ENCODE measurements at regions not wholly inside any gene's neighbourhood (a gene's known extent, or its start where the extent isn't known, plus 50 kb on each side); places are given as distances from the start of the nearest gene placed in this dataset.

- Histone ChIP-seq H3K9ac (ENCODE audit: low read depth in 1 of 3, low read length in 3 of 3) (no peak overlapping the region), H3K4me1 (ENCODE audit: control insufficient read depth in 3 of 3, insufficient read depth in 3 of 3, low read length in 3 of 3) (no peaks in the 10 kb centered on the region), H3K27me3 (ENCODE audit: control insufficient read depth in 3 of 3, insufficient read depth in 3 of 3, low read length in 3 of 3) (peaks cover 0 to 3% (median 0%) of the 10 kb centered on the region in 3 donors), H3K4me3 (ENCODE audit: low read length in 3 of 3) (no peak overlapping the region), H3K36me3 (ENCODE audit: control insufficient read depth in 3 of 3, insufficient read depth in 3 of 3, low read length in 3 of 3) (no peaks in the 10 kb centered on the region), H3K9me3 (ENCODE audit: control insufficient read depth in 3 of 3, low read length in 3 of 3) (no peaks in the 10 kb centered on the region), H3K27ac (ENCODE audit: low read depth, low read length) (no peak overlapping the region)
These were observed 239.2 kb downstream of the MSRB3 start for GRCh38 chr12:65517656-65518210.

GRCh38 chr12:65518771-65519170 is 240.3 kb downstream of the MSRB3 start:
- H3K4me1 ChIP-seq (ENCODE audit: control insufficient read depth in 3 of 3, insufficient read depth in 3 of 3, low read length in 3 of 3), result no peaks in the 10 kb centered on the region
- no peaks in the 10 kb centered on the region for H3K36me3 ChIP-seq (ENCODE audit: control insufficient read depth in 3 of 3, insufficient read depth in 3 of 3, low read length in 3 of 3)
- no peak overlapping the region for H3K9ac ChIP-seq (ENCODE audit: low read depth in 1 of 3, low read length in 3 of 3)
- no peaks in the 10 kb centered on the region for H3K9me3 ChIP-seq (ENCODE audit: control insufficient read depth in 3 of 3, low read length in 3 of 3)
- H3K4me3 ChIP-seq (ENCODE audit: low read length in 3 of 3), result no peak overlapping the region
- no peak overlapping the region for H3K27ac ChIP-seq (ENCODE audit: low read depth, low read length)
- no peaks in the 10 kb centered on the region for H3K27me3 ChIP-seq (ENCODE audit: control insufficient read depth in 3 of 3, insufficient read depth in 3 of 3, low read length in 3 of 3)

DNA sequence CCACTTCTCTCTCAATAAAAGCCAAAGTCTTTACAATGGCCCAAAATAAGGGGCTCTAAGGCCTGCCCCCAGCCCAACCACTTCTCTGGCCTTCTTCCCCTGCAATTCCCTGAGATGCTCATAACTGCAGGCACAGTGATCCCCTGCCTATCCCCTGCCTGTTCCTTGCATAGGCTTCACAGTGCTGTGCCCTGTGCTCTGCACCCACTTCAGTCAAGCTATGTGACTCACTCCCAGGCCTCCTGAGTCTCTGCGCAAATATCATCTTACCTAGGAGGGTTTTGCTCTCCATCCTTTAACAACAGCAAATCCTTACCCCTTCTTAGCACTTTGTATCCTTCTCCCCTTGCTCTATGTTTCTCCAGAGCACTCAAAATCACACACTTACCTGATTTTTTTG is 242.2 kb downstream of the MSRB3 start:
- Histone ChIP-seq H3K27me3 (ENCODE audit: control insufficient read depth in 3 of 3, insufficient read depth in 3 of 3, low read length in 3 of 3) (no peaks in the 10 kb centered on the region), H3K9ac (ENCODE audit: low read depth in 1 of 3, low read length in 3 of 3) (no peak overlapping the region), H3K4me1 (ENCODE audit: control insufficient read depth in 3 of 3, insufficient read depth in 3 of 3, low read length in 3 of 3) (no peaks in the 10 kb centered on the region), H3K36me3 (ENCODE audit: control insufficient read depth in 3 of 3, insufficient read depth in 3 of 3, low read length in 3 of 3) (no peaks in the 10 kb centered on the region), H3K4me3 (ENCODE audit: low read length in 3 of 3) (no peak overlapping the region), H3K27ac (ENCODE audit: low read depth, low read length) (no peak overlapping the region), H3K9me3 (ENCODE audit: control insufficient read depth in 3 of 3, low read length in 3 of 3) (no peaks in the 10 kb centered on the region)

- Histone ChIP-seq H3K36me3 (ENCODE audit: control insufficient read depth in 3 of 3, insufficient read depth in 3 of 3, low read length in 3 of 3) (no peaks in the 10 kb centered on the region), H3K27me3 (ENCODE audit: control insufficient read depth in 3 of 3, insufficient read depth in 3 of 3, low read length in 3 of 3) (no peaks in the 10 kb centered on the region), H3K9ac (ENCODE audit: low read depth in 1 of 3, low read length in 3 of 3) (no peak overlapping the region), H3K27ac (ENCODE audit: low read depth, low read length) (no peak overlapping the region), H3K4me1 (ENCODE audit: control insufficient read depth in 3 of 3, insufficient read depth in 3 of 3, low read length in 3 of 3) (no peaks in the 10 kb centered on the region), H3K9me3 (ENCODE audit: control insufficient read depth in 3 of 3, low read length in 3 of 3) (no peaks in the 10 kb centered on the region), H3K4me3 (ENCODE audit: low read length in 3 of 3) (no peak overlapping the region)
These were observed 244.7 kb downstream of the MSRB3 start for GRCh38 chr12:65522956-65523860.

GRCh38 chr12:65524666-65525065 is 246.2 kb downstream of the MSRB3 start:
- no peaks in the 10 kb centered on the region for H3K9me3 ChIP-seq (ENCODE audit: control insufficient read depth in 3 of 3, low read length in 3 of 3)
- H3K27me3 ChIP-seq (ENCODE audit: control insufficient read depth in 3 of 3, insufficient read depth in 3 of 3, low read length in 3 of 3), result no peaks in the 10 kb centered on the region
- no peak overlapping the region for H3K27ac ChIP-seq (ENCODE audit: low read depth, low read length)
- no peaks in the 10 kb centered on the region for H3K4me1 ChIP-seq (ENCODE audit: control insufficient read depth in 3 of 3, insufficient read depth in 3 of 3, low read length in 3 of 3)
- H3K36me3 ChIP-seq (ENCODE audit: control insufficient read depth in 3 of 3, insufficient read depth in 3 of 3, low read length in 3 of 3), result no peaks in the 10 kb centered on the region
- no peak overlapping the region for H3K4me3 ChIP-seq (ENCODE audit: low read length in 3 of 3)
- H3K9ac ChIP-seq (ENCODE audit: low read depth in 1 of 3, low read length in 3 of 3), result no peak overlapping the region

- no peak overlapping the region for H3K9ac ChIP-seq (ENCODE audit: low read depth in 1 of 3, low read length in 3 of 3)
- no peaks in the 10 kb centered on the region for H3K36me3 ChIP-seq (ENCODE audit: control insufficient read depth in 3 of 3, insufficient read depth in 3 of 3, low read length in 3 of 3)
- no peak overlapping the region for H3K4me3 ChIP-seq (ENCODE audit: low read length in 3 of 3)
- H3K9me3 ChIP-seq (ENCODE audit: control insufficient read depth in 3 of 3, low read length in 3 of 3), result no peaks in the 10 kb centered on the region
- H3K4me1 ChIP-seq (ENCODE audit: control insufficient read depth in 3 of 3, insufficient read depth in 3 of 3, low read length in 3 of 3), result no peaks in the 10 kb centered on the region
- no peak overlapping the region for H3K27ac ChIP-seq (ENCODE audit: low read depth, low read length)
- no peaks in the 10 kb centered on the region for H3K27me3 ChIP-seq (ENCODE audit: control insufficient read depth in 3 of 3, insufficient read depth in 3 of 3, low read length in 3 of 3)
These were observed 247.1 kb downstream of the MSRB3 start for GRCh38 chr12:65525491-65526141.

- H3K4me1 ChIP-seq (ENCODE audit: control insufficient read depth in 3 of 3, insufficient read depth in 3 of 3, low read length in 3 of 3), result no peaks in the 10 kb centered on the region
- no peaks in the 10 kb centered on the region for H3K27me3 ChIP-seq (ENCODE audit: control insufficient read depth in 3 of 3, insufficient read depth in 3 of 3, low read length in 3 of 3)
- no peak overlapping the region for H3K9ac ChIP-seq (ENCODE audit: low read depth in 1 of 3, low read length in 3 of 3)
- H3K9me3 ChIP-seq (ENCODE audit: control insufficient read depth in 3 of 3, low read length in 3 of 3), result no peaks in the 10 kb centered on the region
- no peak overlapping the region for H3K4me3 ChIP-seq (ENCODE audit: low read length in 3 of 3)
- H3K27ac ChIP-seq (ENCODE audit: low read depth, low read length), result no peak overlapping the region
- H3K36me3 ChIP-seq (ENCODE audit: control insufficient read depth in 3 of 3, insufficient read depth in 3 of 3, low read length in 3 of 3), result no peaks in the 10 kb centered on the region
These were observed 247.8 kb downstream of the MSRB3 start for GRCh38 chr12:65526311-65526710.

- Histone ChIP-seq H3K4me3 (ENCODE audit: low read length in 3 of 3) (no peak overlapping the region), H3K36me3 (ENCODE audit: control insufficient read depth in 3 of 3, insufficient read depth in 3 of 3, low read length in 3 of 3) (no peaks in the 10 kb centered on the region), H3K9me3 (ENCODE audit: control insufficient read depth in 3 of 3, low read length in 3 of 3) (no peaks in the 10 kb centered on the region), H3K27me3 (ENCODE audit: control insufficient read depth in 3 of 3, insufficient read depth in 3 of 3, low read length in 3 of 3) (no peaks in the 10 kb centered on the region), H3K27ac (ENCODE audit: low read depth, low read length) (no peak overlapping the region), H3K9ac (ENCODE audit: low read depth in 1 of 3, low read length in 3 of 3) (no peak overlapping the region), H3K4me1 (ENCODE audit: control insufficient read depth in 3 of 3, insufficient read depth in 3 of 3, low read length in 3 of 3) (peaks cover 0 to 6% (median 4%) of the 10 kb centered on the region in 3 donors)
These were observed 249.6 kb downstream of the MSRB3 start for GRCh38 chr12:65528127-65528526.

- H3K4me3 ChIP-seq (ENCODE audit: low read length in 3 of 3), result no peak overlapping the region
- no peaks in the 10 kb centered on the region for H3K9me3 ChIP-seq (ENCODE audit: control insufficient read depth in 3 of 3, low read length in 3 of 3)
- no peak overlapping the region for H3K27ac ChIP-seq (ENCODE audit: low read depth, low read length)
- peaks cover 0 to 8% (median 4%) of the 10 kb centered on the region in 3 donors for H3K4me1 ChIP-seq (ENCODE audit: control insufficient read depth in 3 of 3, insufficient read depth in 3 of 3, low read length in 3 of 3)
- no peaks in the 10 kb centered on the region for H3K27me3 ChIP-seq (ENCODE audit: control insufficient read depth in 3 of 3, insufficient read depth in 3 of 3, low read length in 3 of 3)
- no peaks in the 10 kb centered on the region for H3K36me3 ChIP-seq (ENCODE audit: control insufficient read depth in 3 of 3, insufficient read depth in 3 of 3, low read length in 3 of 3)
- no peak overlapping the region for H3K9ac ChIP-seq (ENCODE audit: low read depth in 1 of 3, low read length in 3 of 3)
These were observed 250.6 kb downstream of the MSRB3 start for GRCh38 chr12:65529106-65529505.
